ENCODE measurements at regions not wholly inside any gene's neighbourhood (a gene's known extent, or its start where the extent isn't known, plus 50 kb on each side); places are given as distances from the start of the nearest gene placed in this dataset.

- TF ChIP-seq TBP (optimal IDR thresholded peaks at IDR 0.05; ENCODE audit: low read depth, low read length) (no peak), HES1 (IDR thresholded peaks at IDR 0.05; ENCODE audit: low read depth) (no peak), CHD4 (IDR thresholded peaks at IDR 0.05; ENCODE audit: insufficient read depth, insufficient replicate concordance, low read depth, low read length, poor library complexity, severe bottlenecking) (no peak), FOXK2 (conservative IDR thresholded peaks at IDR 0.05 in 1 of 2, IDR thresholded peaks at IDR 0.05 in 1 of 2; ENCODE audit: low read depth in 2 of 2) (peak; percentile 19 to 38; a peak in 2 of 4 replicates), REST (IDR thresholded peaks at IDR 0.05; ENCODE audit: borderline replicate concordance) (peak; percentile 45; the same call in 1 of the 2 replicates), REST (CRISPR knock-in tag; IDR thresholded peaks at IDR 0.05; ENCODE audit: low read depth) (peak; percentile 73; the same call in 1 of the 2 replicates), ZNF239 (CRISPR knock-in tag; IDR thresholded peaks at IDR 0.05) (peak; percentile 23), RBM17 (IDR thresholded peaks at IDR 0.05; ENCODE audit: borderline replicate concordance, low read depth, low read length) (no peak), SP2 (IDR thresholded peaks at IDR 0.05; ENCODE audit: extremely low read depth, low read depth, low read length, poor library complexity, severe bottlenecking) (no peak), ZMIZ1 (IDR thresholded peaks at IDR 0.05; ENCODE audit: low read depth in 2 of 2, low read length in 2 of 2) (peak in 1 of 2 experiments; percentile 64; a peak in 1 of 4 replicates), FOS (IDR thresholded peaks at IDR 0.05; ENCODE audit: extremely low read depth, insufficient read length) (peak; percentile 45), ARNT (IDR thresholded peaks at IDR 0.05) (peak; percentile 15 to 91; a peak in 2 of 4 replicates), SMC3 (conservative IDR thresholded peaks at IDR 0.05; ENCODE audit: insufficient read depth, low read depth, low read length) (no peak), CBFA2T2 (conservative IDR thresholded peaks at IDR 0.05) (no peak; the same call in 1 of the 2 replicates), GABPA (tag; conservative IDR thresholded peaks at IDR 0.05; ENCODE audit: low read depth) (peak; percentile 78)
Measured at GRCh38 chr1:219088778-219089557, 84.7 kb upstream of the LYPLAL1 start (continued).
